ENCODE measurements at regions not wholly inside any gene's neighbourhood (a gene's known extent, or its start where the extent isn't known, plus 50 kb on each side); places are given as distances from the start of the nearest gene placed in this dataset.

- DNase-seq: no peak
These were observed 173.0 kb downstream of the FOXL1 start for GRCh38 chr16:86751076-86752030.

DNA sequence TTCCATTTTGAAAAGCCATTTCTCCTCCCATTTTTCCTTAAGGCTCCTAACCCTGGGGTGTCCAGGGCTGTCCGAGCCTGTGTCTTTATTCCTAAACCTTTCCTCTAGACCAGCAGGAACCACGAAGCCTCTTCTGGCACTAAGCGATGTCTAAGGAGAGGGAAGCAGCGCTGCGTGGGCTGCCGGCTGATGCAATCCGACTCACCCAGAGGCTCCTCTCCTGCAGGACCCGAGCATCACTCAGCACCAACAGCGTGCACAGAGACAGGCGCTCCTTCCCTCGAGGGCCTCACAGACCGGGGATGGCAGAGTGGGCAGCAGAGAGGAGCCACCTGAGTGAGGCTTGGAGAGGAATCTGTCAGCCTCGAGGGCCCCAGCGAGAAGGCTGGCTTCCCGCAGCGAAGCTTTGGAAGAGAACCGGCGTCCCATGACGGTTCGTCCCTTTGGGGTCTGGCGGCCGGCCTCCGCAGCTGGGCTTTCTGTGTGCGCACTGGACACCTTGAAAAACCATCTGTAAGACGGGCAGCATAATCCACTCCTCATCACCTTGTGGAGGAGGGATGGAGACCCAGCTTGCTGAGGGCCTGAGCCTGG, 174.3 kb downstream of the FOXL1 start:
- DNase-seq: no peak

DNA sequence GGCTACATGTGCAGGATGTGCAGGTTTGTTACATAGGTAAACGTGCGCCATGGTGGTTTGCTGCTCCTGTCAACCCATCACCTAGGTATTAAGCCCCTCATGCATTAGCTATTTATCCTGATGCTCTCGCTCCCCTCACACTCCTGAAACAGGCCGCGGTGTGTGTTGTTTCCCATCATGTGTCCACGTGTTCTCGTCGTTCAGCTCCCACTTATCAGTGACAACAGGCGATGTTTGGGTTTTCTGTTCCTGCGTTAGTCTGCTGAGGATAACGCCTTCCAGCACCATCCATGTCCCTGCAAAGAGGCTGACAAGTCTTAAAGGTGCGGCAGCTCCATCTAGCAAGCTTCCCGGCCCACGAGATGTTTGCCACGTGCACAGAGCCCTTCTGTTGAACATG, 175.1 kb downstream of the FOXL1 start:
- DNase-seq: no peak

DNA sequence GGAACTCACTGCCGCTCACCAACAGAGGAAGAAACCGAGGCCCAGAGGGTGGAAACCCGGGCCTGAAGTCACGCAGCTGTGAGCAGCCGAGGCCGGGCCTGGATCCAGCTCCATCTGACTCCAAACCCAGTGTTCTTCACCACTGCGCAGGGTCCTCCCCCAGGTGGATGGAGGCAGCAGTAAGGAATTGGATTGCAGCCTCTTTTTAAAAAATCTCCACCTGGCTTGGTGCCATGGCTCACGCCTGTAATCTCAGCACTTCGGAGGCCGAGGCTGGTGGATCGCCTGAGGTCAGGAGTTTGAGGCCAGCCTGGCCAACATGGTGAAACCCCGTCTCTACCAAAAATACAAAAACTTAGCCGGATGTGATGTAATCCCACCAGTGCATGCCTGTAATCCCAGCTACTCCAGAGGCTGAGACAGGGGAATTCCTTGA, 177.2 kb downstream of the FOXL1 start:
- no peak for DNase-seq

- DNase-seq: no peak
These were observed 178.7 kb downstream of the FOXL1 start for GRCh38 chr16:86756882-86757703.

- no peak for DNase-seq
These were observed 179.3 kb downstream of the FOXL1 start for GRCh38 chr16:86757704-86758040.

DNA sequence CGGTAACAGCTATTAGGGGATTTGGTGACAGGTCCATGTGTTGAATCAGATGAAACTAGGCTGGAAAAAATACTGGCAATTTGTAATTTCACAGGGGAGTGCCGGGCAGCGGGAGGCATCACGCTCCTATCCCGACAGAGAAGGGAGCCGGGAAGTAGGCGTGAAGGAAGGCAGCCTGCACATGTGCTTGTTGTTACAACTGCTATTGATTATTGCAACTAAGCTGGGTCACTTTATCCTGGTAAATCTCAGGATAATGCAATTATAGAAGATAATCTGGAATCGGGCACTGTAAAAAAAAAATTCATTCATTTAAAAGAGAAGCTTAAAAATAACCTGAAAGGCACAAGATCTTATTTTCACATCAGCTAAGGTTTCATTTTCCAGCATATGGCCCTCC, 180.6 kb downstream of the FOXL1 start:
- DNase-seq: no peak

- peak; percentile 4 for DNase-seq
These were observed 183.0 kb downstream of the FOXL1 start for GRCh38 chr16:86761111-86762031.

DNA sequence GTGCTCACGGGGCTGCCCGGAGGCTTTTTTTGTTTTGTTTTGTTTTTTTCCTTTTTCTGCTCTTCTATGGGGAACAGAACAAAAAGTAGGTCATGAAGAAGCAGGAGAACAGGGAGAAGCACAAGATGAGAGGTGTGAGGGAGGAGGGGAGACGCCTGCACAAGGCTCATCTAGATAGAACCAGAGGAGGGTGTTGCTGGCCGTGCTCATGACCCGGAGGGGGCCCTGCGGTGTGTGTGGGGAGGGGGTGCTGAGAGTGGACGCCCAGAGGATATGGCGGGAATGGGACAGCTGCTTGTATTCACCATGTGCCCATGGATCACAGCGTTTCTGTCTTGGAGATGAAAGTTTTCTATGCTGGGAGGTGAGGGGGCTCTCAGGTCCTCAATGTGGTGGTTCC, 183.7 kb downstream of the FOXL1 start:
- DNase-seq: no peak

DNA sequence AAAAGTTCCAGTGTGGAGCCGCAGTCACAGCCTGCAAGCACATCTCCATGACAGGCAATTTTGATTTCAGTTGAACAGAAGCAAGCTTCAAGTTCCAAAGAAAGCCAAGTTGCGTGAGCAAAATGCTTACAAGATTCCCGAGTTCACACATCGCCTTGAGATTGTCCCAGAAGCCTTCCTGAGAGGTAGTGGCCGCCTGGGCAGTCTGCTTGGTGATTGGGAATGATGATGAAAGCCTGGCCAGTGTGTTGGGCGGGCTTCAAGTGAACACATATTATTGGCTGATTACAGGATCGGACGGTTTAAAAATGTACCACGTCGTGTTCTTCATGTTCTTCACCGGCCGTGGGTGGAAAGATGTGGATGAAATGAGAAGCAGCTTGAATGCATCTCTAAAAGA, 185.5 kb downstream of the FOXL1 start:
- DNase-seq: no peak

DNA sequence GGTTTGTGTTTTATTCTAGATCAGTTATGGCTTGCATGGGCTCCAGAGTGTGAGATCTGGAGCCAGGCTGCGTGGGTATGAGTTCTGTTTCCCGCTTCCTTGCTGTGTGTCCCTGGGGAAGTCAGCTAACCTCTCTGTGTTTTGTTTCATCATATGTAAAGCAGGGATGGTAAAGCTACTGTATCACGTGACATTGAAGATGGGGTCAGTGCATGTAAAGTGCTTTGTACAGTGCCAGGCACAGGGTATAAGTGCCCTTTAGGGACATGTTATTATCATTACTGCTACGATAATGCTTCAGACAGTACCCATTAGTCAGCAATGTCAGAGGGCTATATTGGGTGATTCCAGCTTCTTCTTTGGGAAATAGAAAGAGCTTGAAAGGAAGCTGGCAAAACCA, 186.2 kb downstream of the FOXL1 start:
- no peak for DNase-seq

GRCh38 chr16:86765389-86766026, 187.2 kb downstream of the FOXL1 start:
- DNase-seq: no peak

- no peak for DNase-seq
These were observed 188.4 kb downstream of the FOXL1 start for GRCh38 chr16:86766700-86767099.

- no peak for DNase-seq
These were observed 190.0 kb downstream of the FOXL1 start for GRCh38 chr16:86768228-86768791.

GRCh38 chr16:86768999-86769398, 190.7 kb downstream of the FOXL1 start:
- DNase-seq: no peak

DNA sequence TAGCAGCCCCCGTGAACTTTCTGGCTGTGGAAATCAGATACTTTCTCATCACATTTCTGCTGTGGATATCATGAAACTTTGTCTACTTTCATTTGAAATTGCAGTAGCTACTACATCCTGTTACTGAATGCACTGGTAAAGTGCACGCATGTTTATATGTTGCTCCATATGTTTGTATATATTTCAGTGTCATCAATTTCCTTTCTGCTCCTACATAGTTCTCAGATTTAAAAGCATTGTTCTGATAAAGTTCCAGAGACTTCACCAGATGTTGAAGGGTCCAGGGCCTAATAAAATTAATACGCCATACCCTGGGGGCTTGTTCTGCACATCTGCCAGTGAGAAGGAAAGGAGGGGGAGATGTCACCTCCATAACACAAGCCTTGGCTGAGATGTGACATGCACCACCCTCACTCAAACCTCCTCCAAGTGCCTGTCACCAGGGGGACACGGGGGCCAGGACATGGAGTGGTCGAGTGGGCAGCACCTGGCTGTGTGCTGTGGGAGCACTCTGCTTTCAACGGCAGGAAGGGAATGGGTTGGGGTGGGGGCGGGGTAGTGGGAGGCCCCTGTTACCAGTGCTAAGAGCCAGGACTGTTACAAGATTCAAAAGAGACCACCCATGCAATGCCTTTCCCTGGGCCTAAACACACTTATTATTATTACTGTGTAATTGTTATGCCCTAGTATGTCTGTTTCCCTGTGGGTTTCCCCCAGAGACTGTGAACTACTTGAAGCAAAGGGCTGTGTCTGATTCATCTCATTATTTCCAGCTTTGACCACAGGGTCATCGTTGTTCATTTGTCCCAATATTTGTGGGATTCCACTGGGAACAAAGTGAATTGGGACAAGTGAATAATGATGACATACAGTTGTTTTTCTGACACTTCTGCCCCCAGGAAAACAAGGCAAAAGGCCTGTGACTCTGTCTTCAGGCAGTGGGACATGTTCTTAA, 193.4 kb downstream of the FOXL1 start:
- DNase-seq: no peak

- DNase-seq: no peak
These were observed 194.5 kb downstream of the FOXL1 start for GRCh38 chr16:86772671-86773353.

DNA sequence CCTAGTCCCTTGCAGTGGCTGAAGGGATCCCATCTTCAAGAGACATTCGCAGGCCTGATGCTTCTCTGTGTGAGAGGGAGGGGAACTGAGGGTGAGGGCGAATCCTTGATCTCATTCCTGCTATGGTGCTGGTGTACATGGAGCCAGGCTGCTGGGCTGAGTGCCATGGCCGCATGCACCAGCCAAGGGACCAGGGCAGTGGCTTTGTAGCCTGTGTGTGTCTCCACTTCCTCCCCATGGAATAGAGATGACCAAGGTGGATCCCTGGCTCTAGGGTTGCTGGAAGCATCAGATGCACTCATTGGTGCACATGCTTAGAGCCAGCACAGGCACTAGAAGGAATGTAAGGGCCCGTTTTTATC, 195.0 kb downstream of the FOXL1 start:
- no peak for DNase-seq

DNA sequence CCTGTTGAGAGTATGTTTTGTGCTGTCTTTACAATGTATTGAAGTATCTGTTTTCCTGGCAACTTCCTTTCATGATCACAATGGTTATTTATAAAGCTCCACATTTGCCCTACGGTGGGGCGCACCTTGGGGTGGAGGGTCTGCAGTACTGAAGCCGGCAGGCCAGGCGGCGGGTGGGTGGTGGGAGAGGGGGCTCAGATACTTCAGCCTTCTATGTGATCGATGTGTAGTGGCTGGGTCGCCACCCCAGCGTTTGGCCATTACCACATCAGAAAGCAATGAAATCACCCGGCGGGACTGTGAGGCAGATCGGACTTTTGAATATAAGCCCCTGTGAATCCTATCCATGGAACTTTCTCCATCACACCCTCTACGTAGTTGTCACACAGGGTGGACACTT, 196.6 kb downstream of the FOXL1 start:
- no peak for DNase-seq

DNA sequence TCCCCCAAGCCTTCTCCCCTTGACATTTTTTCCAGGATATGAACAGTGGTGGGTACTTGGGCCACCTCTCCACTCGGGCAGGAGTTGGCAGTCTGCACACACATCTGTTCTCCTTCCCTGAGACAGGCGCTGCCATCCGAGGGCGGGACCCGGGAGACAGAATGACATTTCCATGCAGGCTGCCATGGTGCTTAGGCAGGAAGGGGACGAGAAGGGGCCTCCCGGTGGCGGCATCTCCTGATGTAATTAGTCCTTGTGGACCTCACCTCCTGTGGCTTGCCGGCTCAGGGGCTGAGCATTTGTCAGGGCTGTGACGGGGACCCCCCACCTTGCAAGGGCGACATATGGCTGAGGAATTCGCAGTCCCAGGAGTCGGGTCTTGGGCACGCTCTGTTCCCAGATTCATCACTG, 197.2 kb downstream of the FOXL1 start:
- DNase-seq: no peak

Measured in stimulated activated naive CD4-positive, alpha-beta T cell treated with Interleukin-2 at 50 U/mL for 16 hours (primary cell).